Loucy (cell line): ENCODE measurements at regions not wholly inside any gene's neighbourhood (a gene's known extent, or its start where the extent isn't known, plus 50 kb on each side); places are given as distances from the start of the nearest gene placed in this dataset.

Experiments
- H2AFZ ChIP-seq: fragments of 200-600 bp; sonication (generic); 2 replicates; pipeline ENCODE4 v1.6.0; 2016; ENCODE audit warnings: antibody characterized with exemption, mild to moderate bottlenecking, low read length, moderate library complexity
- H3F3A ChIP-seq: fragments of 200-600 bp; 2 replicates; pipeline ENCODE4 v1.6.0; 2016; ENCODE audit warnings: antibody characterized with exemption, low read depth, mild to moderate bottlenecking
- H3K27me3 ChIP-seq: fragments of 200-600 bp; sonication (generic); 2 replicates; pipeline ENCODE4 v1.6.1; 2014; ENCODE audit warnings: low read length, mild to moderate bottlenecking; ENCODE audit not compliant: insufficient read depth, poor library complexity, severe bottlenecking
- H3K36me3 ChIP-seq: fragments of 200-600 bp; sonication (generic); 2 replicates; pipeline ENCODE4 v1.6.1; 2016; ENCODE audit warnings: low read length; ENCODE audit not compliant: insufficient read depth
- H3K4me1 ChIP-seq: fragments of 200-600 bp; sonication (generic); 2 replicates; pipeline ENCODE4 v1.5.1; 2014; ENCODE audit warnings: low read length, mild to moderate bottlenecking; ENCODE audit not compliant: insufficient read depth, poor library complexity, severe bottlenecking
- H3K4me2 ChIP-seq: fragments of 200-600 bp; sonication (generic); 2 replicates; pipeline ENCODE4 v1.6.0; 2014; ENCODE audit warnings: antibody characterized with exemption, low read length, low read depth, mild to moderate bottlenecking; ENCODE audit not compliant: poor library complexity, severe bottlenecking
- H3K4me3 ChIP-seq: fragments of 200-600 bp; sonication (generic); 2 replicates; pipeline ENCODE4 v1.5.1; 2014; ENCODE audit warnings: low read length, mild to moderate bottlenecking, mixed read lengths; ENCODE audit not compliant: poor library complexity, severe bottlenecking
- H3K79me2 ChIP-seq: fragments of 200-600 bp; sonication (generic); 2 replicates; pipeline ENCODE4 v1.6.1; 2014; ENCODE audit warnings: low read length; ENCODE audit not compliant: insufficient read depth
- H3K9ac ChIP-seq: fragments of 200-600 bp; sonication (generic); 2 replicates; pipeline ENCODE4 v1.6.0; 2014; ENCODE audit warnings: mild to moderate bottlenecking, low read depth, low read length, moderate library complexity; ENCODE audit not compliant: poor library complexity, severe bottlenecking
- H3K9me2 ChIP-seq: fragments of 200-600 bp; sonication (generic); replicated peaks from 2 replicates; pipeline ENCODE4 v1.6.1; 2016; ENCODE audit warnings: low read depth, low read length, mixed read lengths
- H3K9me3 ChIP-seq: fragments of 200-600 bp; sonication (generic); 2 replicates; pipeline ENCODE4 v1.6.1; 2014; ENCODE audit warnings: mild to moderate bottlenecking, antibody characterized with exemption, low read length, low read depth; ENCODE audit not compliant: insufficient read depth
- H4K20me1 ChIP-seq: fragments of 200-600 bp; sonication (generic); 2 replicates; pipeline ENCODE4 v1.6.0; 2014; ENCODE audit warnings: antibody characterized with exemption, low read length, mild to moderate bottlenecking; ENCODE audit not compliant: insufficient read depth, poor library complexity, severe bottlenecking
- EZH2phosphoT487 ChIP-seq: fragments of 200-600 bp; IDR thresholded peaks from 2 replicates; pipeline ENCODE4 v1.6.1; 2018; ENCODE audit warnings: antibody characterized with exemption, mild to moderate bottlenecking, moderate library complexity, borderline replicate concordance
- TF ChIP-seq, protein P1 (sequence below): fragments of 200-600 bp; sonication (generic); conservative IDR thresholded peaks from 2 replicates; pipeline ENCODE4 v1.5.1; 2014; ENCODE audit warnings: mild to moderate bottlenecking, antibody characterized with exemption, low read length

DNA sequence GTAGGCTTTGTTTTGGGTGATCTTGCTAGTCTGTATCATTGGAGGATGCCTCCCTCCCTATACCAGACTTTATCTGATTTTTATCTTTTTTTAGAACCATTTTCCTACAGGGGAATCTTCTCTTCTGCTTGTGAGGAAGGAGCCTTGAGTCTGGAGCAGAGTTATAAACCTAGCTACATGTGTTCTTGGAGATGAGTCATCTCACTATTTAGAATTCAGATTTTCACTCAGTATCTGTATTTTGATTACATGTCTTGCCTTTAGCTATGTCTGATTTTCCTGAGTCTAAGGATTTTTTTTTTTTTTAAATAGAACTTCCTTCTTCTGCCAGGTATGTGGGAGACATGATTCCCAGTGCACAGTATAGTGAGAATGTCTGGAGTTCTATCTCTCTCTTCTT, 211.6 kb upstream of the MBL2 start:
- H4K20me1 ChIP-seq, result no peaks in the 10 kb centered on the region
- no peaks in the 10 kb centered on the region for H3F3A ChIP-seq
- no peak overlapping the region for H3K4me2 ChIP-seq
- no peaks in the 10 kb centered on the region for H3K27me3 ChIP-seq
- TF ChIP-seq EZH2phosphoT487, result no peak
- TF ChIP-seq, protein P1, sequence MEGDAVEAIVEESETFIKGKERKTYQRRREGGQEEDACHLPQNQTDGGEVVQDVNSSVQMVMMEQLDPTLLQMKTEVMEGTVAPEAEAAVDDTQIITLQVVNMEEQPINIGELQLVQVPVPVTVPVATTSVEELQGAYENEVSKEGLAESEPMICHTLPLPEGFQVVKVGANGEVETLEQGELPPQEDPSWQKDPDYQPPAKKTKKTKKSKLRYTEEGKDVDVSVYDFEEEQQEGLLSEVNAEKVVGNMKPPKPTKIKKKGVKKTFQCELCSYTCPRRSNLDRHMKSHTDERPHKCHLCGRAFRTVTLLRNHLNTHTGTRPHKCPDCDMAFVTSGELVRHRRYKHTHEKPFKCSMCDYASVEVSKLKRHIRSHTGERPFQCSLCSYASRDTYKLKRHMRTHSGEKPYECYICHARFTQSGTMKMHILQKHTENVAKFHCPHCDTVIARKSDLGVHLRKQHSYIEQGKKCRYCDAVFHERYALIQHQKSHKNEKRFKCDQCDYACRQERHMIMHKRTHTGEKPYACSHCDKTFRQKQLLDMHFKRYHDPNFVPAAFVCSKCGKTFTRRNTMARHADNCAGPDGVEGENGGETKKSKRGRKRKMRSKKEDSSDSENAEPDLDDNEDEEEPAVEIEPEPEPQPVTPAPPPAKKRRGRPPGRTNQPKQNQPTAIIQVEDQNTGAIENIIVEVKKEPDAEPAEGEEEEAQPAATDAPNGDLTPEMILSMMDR, result no peak
- H2AFZ ChIP-seq, result no peak overlapping the region
- H3K36me3 ChIP-seq, result no peaks in the 10 kb centered on the region
- H3K4me1 ChIP-seq, result no peaks in the 10 kb centered on the region
- H3K4me3 ChIP-seq, result no peak overlapping the region
- H3K9me2 ChIP-seq, result no peaks in the 10 kb centered on the region
- H3K9ac ChIP-seq, result no peak overlapping the region
- H3K9me3 ChIP-seq, result no peaks in the 10 kb centered on the region
- no peaks in the 10 kb centered on the region for H3K79me2 ChIP-seq

DNA sequence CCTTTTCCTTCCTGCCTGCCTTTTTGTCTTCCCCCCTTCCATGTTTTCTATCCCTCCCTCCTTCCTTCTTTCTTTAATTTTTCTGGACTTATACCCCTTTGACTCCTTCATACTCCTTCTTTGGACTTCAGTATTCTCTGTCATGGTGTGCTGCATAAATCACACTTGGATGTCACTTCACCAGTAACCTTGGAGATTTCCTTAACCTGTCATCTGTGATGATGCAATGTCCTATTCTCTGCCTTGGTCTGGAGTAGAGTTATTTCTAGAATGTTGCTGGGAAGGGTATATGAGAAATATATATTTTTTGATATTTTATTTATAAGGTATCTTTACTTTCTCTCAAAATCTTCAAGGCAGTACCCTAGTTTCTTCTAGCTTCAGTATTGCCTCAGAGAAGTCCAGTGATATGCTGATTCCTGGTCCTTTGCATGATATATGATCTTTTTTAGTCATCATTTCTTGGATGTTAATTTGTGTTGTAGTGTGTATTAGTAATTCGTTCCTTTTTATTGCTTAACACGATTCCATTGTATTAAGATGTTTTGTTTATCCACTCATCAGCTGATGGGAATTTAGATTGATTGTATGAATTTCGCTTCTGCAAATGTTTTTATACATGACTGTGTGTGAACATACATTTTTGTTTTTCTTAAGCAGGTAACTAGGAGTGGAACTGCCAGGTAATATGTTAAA, 206.9 kb upstream of the MBL2 start:
- Histone ChIP-seq H3K27me3 (no peaks in the 10 kb centered on the region), H3F3A (no peaks in the 10 kb centered on the region), H4K20me1 (no peaks in the 10 kb centered on the region), H3K36me3 (no peaks in the 10 kb centered on the region), H3K4me2 (no peak overlapping the region), H3K9me2 (no peaks in the 10 kb centered on the region), H3K79me2 (no peaks in the 10 kb centered on the region), H3K9me3 (no peaks in the 10 kb centered on the region), H3K4me3 (no peak overlapping the region), H3K9ac (no peak overlapping the region), H2AFZ (no peak overlapping the region), H3K4me1 (no peaks in the 10 kb centered on the region)
- no peak for TF ChIP-seq EZH2phosphoT487

DNA sequence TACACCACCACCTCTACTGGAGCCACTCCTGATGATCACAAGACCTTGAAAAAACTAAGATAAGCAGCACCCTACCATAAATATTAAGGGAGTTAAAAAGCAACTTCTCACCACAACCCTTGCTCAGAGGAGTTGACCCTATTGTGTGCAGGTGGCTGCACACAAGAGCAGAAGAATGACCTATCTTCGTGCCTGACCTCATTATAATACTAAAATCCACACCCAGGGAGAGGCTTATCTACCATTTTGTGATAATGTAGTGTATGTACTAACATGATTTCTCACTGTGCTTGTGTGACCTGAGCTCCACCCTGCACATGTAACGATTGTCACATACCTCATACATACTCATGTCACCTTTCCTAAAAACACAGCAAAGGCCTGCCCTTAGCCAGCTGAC, 205.0 kb upstream of the MBL2 start:
- Histone ChIP-seq H2AFZ (no peak overlapping the region), H3K4me2 (no peak overlapping the region), H3K4me3 (no peak overlapping the region), H3K4me1 (no peaks in the 10 kb centered on the region), H3K27me3 (no peaks in the 10 kb centered on the region), H3K36me3 (no peaks in the 10 kb centered on the region), H3K9ac (no peak overlapping the region), H4K20me1 (no peaks in the 10 kb centered on the region), H3K79me2 (no peaks in the 10 kb centered on the region), H3F3A (no peaks in the 10 kb centered on the region), H3K9me2 (no peaks in the 10 kb centered on the region), H3K9me3 (no peaks in the 10 kb centered on the region)
- TF ChIP-seq, protein P1, result no peak
- TF ChIP-seq EZH2phosphoT487, result no peak
